Fibroblast of pulmonary artery (primary cell): ENCODE measurements at regions not wholly inside any gene's neighbourhood (a gene's known extent, or its start where the extent isn't known, plus 50 kb on each side); places are given as distances from the start of the nearest gene placed in this dataset.

Experiments
- DNase-seq: peaks from one replicate; pipeline ENCODE4 v3.0.0-alpha.2; 2010; ENCODE audit warnings: low read depth
- H3K4me3 ChIP-seq: replicated peaks from 2 replicates; pipeline ENCODE4 v1.5.1; 2011; ENCODE audit warnings: low read depth, mild to moderate bottlenecking, control low read depth, low read length, moderate library complexity
- TF ChIP-seq, protein P1 (sequence below): IDR thresholded peaks from 2 replicates; pipeline ENCODE4 v1.5.1; 2011; ENCODE audit warnings: mild to moderate bottlenecking, control low read depth, low read length, inconsistent platforms; ENCODE audit errors: missing control alignments

DNA sequence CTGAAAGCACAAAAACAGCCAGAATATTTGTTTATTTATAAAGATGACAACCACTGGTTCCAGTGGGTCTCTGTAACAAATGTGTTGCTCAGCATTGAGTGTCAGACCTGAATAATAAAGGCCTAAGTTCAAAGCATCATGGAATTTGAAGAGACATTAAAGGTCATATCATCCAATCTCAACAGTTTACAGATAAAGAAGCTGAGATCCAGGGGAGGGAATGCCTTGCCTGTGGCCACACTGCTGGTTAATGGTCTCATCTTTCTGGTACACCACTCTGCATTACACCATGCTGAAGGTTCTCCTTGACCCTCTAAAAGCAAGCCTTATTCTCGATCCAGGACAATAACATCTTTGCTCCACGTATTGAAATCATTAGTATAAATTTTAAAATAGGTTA, 446.5 kb upstream of the ACVR2A start:
- TF ChIP-seq, protein P1, sequence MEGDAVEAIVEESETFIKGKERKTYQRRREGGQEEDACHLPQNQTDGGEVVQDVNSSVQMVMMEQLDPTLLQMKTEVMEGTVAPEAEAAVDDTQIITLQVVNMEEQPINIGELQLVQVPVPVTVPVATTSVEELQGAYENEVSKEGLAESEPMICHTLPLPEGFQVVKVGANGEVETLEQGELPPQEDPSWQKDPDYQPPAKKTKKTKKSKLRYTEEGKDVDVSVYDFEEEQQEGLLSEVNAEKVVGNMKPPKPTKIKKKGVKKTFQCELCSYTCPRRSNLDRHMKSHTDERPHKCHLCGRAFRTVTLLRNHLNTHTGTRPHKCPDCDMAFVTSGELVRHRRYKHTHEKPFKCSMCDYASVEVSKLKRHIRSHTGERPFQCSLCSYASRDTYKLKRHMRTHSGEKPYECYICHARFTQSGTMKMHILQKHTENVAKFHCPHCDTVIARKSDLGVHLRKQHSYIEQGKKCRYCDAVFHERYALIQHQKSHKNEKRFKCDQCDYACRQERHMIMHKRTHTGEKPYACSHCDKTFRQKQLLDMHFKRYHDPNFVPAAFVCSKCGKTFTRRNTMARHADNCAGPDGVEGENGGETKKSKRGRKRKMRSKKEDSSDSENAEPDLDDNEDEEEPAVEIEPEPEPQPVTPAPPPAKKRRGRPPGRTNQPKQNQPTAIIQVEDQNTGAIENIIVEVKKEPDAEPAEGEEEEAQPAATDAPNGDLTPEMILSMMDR, result no peak
- DNase-seq, result no peak
- H3K4me3 ChIP-seq, result no peak overlapping the region

- no peak overlapping the region for H3K4me3 ChIP-seq
- DNase-seq, result no peak
- TF ChIP-seq, protein P1, result no peak
Observed at GRCh38 chr2:147396890-147397289, 447.9 kb upstream of the ACVR2A start.

- TF ChIP-seq, protein P1, result no peak
- no peak overlapping the region for H3K4me3 ChIP-seq
- no peak for DNase-seq
Observed at GRCh38 chr2:147394179-147394790, 450.5 kb upstream of the ACVR2A start.

DNA sequence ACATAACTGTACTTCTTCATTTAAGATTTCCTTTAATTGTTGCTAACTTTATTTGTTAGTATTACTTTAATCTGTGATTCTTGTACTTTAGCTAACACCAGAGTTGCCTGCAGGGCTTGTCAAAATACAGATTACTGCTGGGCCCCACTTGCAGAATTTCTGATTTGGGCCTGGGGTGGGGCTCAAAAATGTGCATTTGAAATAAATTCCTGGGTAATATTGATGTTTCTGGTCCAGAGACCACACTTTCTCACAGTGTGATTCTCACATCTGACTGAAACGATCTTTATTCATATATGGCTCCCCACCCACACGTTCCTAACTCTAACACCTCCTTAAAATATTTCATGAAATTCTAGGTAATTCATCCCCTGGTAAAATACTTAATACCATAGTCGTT, 452.6 kb upstream of the ACVR2A start:
- TF ChIP-seq, protein P1, result no peak
- DNase-seq, result no peak
- H3K4me3 ChIP-seq, result no peak overlapping the region

DNA sequence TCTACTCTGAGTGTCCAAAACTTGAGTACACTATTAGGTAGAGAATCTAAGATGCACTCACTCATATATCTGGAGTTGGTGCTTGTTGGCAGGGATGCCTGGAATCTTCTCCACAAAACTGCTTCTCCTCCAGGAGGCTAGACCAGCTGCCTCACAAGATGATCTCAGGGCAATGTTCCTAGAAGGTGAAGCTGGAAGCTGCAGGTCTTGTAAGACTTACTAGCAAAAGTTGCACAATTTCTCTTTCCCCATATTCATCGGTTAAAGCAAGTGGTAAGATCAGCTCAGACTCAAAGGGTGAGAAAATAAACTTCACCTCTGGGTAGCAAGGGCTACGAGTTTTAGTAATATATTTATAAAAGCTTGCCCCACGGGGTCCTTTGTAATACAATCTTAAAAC, 454.4 kb upstream of the ACVR2A start:
- TF ChIP-seq, protein P1, result no peak
- no peak overlapping the region for H3K4me3 ChIP-seq
- DNase-seq, result no peak

GRCh38 chr2:147389218-147389617, 455.6 kb upstream of the ACVR2A start:
- no peak overlapping the region for H3K4me3 ChIP-seq
- DNase-seq, result no peak
- TF ChIP-seq, protein P1, result no peak

GRCh38 chr2:147388217-147388616, 456.6 kb upstream of the ACVR2A start:
- TF ChIP-seq, protein P1, result no peak
- no peak overlapping the region for H3K4me3 ChIP-seq
- DNase-seq, result no peak
